ENCODE measurements at regions not wholly inside any gene's neighbourhood (a gene's known extent, or its start where the extent isn't known, plus 50 kb on each side); places are given as distances from the start of the nearest gene placed in this dataset.

- H3K9ac ChIP-seq (ENCODE audit: low read length): no peak overlapping the region
- no peaks in the 10 kb centered on the region for H3K9me3 ChIP-seq (ENCODE audit: low read length)
- no peaks in the 10 kb centered on the region for H3K36me3 ChIP-seq (ENCODE audit: insufficient read depth, low read length)
- no peaks in the 10 kb centered on the region for H4K20me1 ChIP-seq (ENCODE audit: insufficient read depth, low read length)
- H3K79me2 ChIP-seq (ENCODE audit: insufficient read depth, low read length): no peaks in the 10 kb centered on the region
- no peaks in the 10 kb centered on the region for H3K27me3 ChIP-seq (ENCODE audit: insufficient read depth, low read length)
- no peak overlapping the region for H3K4me2 ChIP-seq (ENCODE audit: low read length)
- no peaks in the 10 kb centered on the region for H3F3A ChIP-seq (ENCODE audit: insufficient read depth, low read length)
- H3K27ac ChIP-seq (ENCODE audit: low read depth, low read length, poor library complexity, severe bottlenecking): no peak overlapping the region
- no peaks in the 10 kb centered on the region for H3K4me1 ChIP-seq (ENCODE audit: insufficient read depth, low read length, severe bottlenecking)
- TF ChIP-seq EZH2 (IDR thresholded peaks at IDR 0.05; ENCODE audit: borderline replicate concordance, low read length): no peak
- TF ChIP-seq, protein P1, sequence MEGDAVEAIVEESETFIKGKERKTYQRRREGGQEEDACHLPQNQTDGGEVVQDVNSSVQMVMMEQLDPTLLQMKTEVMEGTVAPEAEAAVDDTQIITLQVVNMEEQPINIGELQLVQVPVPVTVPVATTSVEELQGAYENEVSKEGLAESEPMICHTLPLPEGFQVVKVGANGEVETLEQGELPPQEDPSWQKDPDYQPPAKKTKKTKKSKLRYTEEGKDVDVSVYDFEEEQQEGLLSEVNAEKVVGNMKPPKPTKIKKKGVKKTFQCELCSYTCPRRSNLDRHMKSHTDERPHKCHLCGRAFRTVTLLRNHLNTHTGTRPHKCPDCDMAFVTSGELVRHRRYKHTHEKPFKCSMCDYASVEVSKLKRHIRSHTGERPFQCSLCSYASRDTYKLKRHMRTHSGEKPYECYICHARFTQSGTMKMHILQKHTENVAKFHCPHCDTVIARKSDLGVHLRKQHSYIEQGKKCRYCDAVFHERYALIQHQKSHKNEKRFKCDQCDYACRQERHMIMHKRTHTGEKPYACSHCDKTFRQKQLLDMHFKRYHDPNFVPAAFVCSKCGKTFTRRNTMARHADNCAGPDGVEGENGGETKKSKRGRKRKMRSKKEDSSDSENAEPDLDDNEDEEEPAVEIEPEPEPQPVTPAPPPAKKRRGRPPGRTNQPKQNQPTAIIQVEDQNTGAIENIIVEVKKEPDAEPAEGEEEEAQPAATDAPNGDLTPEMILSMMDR (IDR thresholded peaks at IDR 0.05; ENCODE audit: low read length): no peak
- no peak overlapping the region for H2AFZ ChIP-seq (ENCODE audit: low read length)
- H3K9me2 ChIP-seq (ENCODE audit: low read depth, low read length): no peaks in the 10 kb centered on the region
- no peak overlapping the region for H3K4me3 ChIP-seq (ENCODE audit: low read depth, low read length, poor library complexity, severe bottlenecking)
Observed at GRCh38 chr12:87280356-87280755, 748.8 kb downstream of the C12orf50 start.

DNA sequence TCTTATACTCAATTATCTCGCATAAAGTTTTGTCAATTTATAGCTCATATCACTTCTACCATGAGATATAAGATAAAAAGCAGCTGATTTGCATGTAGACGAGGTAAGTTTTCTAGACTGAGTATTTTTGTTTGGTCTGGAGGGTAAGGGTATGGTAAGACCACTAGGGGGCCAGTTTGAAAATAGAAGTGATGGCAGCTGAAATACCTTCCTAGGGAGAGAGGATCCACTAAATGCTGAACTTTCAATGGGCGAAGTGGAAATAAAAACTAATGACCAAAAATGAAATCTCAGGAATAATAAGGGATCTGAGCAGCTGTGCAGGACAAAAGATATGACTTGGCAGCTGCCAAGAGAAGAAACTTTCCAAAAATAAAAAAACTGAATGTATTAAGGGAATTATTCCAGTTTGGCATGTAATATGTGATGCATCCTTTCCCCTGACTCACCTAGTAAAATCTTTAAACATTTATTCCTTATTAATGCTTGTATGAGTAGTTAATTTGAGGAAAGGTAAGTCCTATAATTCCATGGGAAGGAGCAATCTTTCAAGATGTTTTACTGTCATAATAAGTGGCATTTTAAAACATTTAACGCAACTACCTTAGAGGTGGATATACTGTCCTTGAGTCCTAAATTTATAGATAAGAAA is 754.5 kb downstream of the C12orf50 start:
- Histone ChIP-seq H3K27me3 (ENCODE audit: insufficient read depth, low read length) (no peaks in the 10 kb centered on the region), H3K79me2 (ENCODE audit: insufficient read depth, low read length) (no peaks in the 10 kb centered on the region), H2AFZ (ENCODE audit: low read length) (no peak overlapping the region), H3K4me1 (ENCODE audit: insufficient read depth, low read length, severe bottlenecking) (no peaks in the 10 kb centered on the region), H3F3A (ENCODE audit: insufficient read depth, low read length) (no peaks in the 10 kb centered on the region), H3K9me2 (ENCODE audit: low read depth, low read length) (no peaks in the 10 kb centered on the region), H3K9ac (ENCODE audit: low read length) (no peak overlapping the region), H3K4me2 (ENCODE audit: low read length) (no peak overlapping the region), H3K4me3 (ENCODE audit: low read depth, low read length, poor library complexity, severe bottlenecking) (no peak overlapping the region), H4K20me1 (ENCODE audit: insufficient read depth, low read length) (no peaks in the 10 kb centered on the region), H3K27ac (ENCODE audit: low read depth, low read length, poor library complexity, severe bottlenecking) (no peak overlapping the region), H3K9me3 (ENCODE audit: low read length) (no peaks in the 10 kb centered on the region), H3K36me3 (ENCODE audit: insufficient read depth, low read length) (no peaks in the 10 kb centered on the region)
- no peak for TF ChIP-seq EZH2 (IDR thresholded peaks at IDR 0.05; ENCODE audit: borderline replicate concordance, low read length)
- TF ChIP-seq, protein P1 (IDR thresholded peaks at IDR 0.05; ENCODE audit: low read length): peak; percentile 57

DNA sequence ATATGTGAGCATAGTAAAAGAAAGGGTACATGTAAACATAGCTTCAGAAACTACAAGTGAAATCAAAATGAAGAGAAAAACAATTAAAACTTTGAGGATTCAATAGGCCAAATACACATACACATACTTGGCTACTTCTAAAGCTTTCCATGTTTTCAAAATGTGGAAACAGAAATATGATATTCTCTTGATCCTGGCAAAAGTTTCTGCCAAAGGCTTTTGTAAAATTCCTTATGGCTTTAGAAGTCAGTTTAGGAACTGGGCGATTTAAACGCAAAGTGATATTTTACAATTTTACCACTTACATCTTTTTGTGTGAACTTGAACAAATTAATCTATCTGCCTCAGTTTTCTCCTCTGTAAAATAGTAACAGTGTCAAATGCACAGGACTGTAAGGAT is 756.4 kb downstream of the C12orf50 start:
- Histone ChIP-seq H2AFZ (ENCODE audit: low read length) (no peak overlapping the region), H3K36me3 (ENCODE audit: insufficient read depth, low read length) (no peaks in the 10 kb centered on the region), H3K79me2 (ENCODE audit: insufficient read depth, low read length) (no peaks in the 10 kb centered on the region), H3K27ac (ENCODE audit: low read depth, low read length, poor library complexity, severe bottlenecking) (no peak overlapping the region), H3K4me3 (ENCODE audit: low read depth, low read length, poor library complexity, severe bottlenecking) (no peak overlapping the region), H3K4me2 (ENCODE audit: low read length) (no peak overlapping the region), H3K9ac (ENCODE audit: low read length) (no peak overlapping the region), H3K9me3 (ENCODE audit: low read length) (no peaks in the 10 kb centered on the region), H3K9me2 (ENCODE audit: low read depth, low read length) (no peaks in the 10 kb centered on the region), H3F3A (ENCODE audit: insufficient read depth, low read length) (no peaks in the 10 kb centered on the region), H3K27me3 (ENCODE audit: insufficient read depth, low read length) (no peaks in the 10 kb centered on the region), H4K20me1 (ENCODE audit: insufficient read depth, low read length) (no peaks in the 10 kb centered on the region), H3K4me1 (ENCODE audit: insufficient read depth, low read length, severe bottlenecking) (no peaks in the 10 kb centered on the region)
- TF ChIP-seq, protein P1 (IDR thresholded peaks at IDR 0.05; ENCODE audit: low read length): no peak
- no peak for TF ChIP-seq EZH2 (IDR thresholded peaks at IDR 0.05; ENCODE audit: borderline replicate concordance, low read length)

Measured in OCI-LY1 (cell line).